ENCODE measurements at regions not wholly inside any gene's neighbourhood (a gene's known extent, or its start where the extent isn't known, plus 50 kb on each side); places are given as distances from the start of the nearest gene placed in this dataset.

- intact Hi-C loops (cut with DNase I) = no loop called here
- peaks cover 0 to 46% (median 0%) of the 10 kb centered on the region in 9 donors for H3K27me3 ChIP-seq
- TF ChIP-seq POLR2A (IDR thresholded peaks at IDR 0.05) = no peak
- TF ChIP-seq CTCF (IDR thresholded peaks at IDR 0.05) = no peak
- no peaks in the 10 kb centered on the region for H3K36me3 ChIP-seq
- ATAC-seq (no peak), DNase-seq (no peak)
- no peak overlapping the region for H3K27ac ChIP-seq
- H3K4me1 ChIP-seq = no peaks in the 10 kb centered on the region
- no peaks in the 10 kb centered on the region for H3K9me3 ChIP-seq
- H3K4me3 ChIP-seq = no peak overlapping the region
- 49 to 57% (median 53%) methylated on average over 6 of the region's 6 CpGs for WGBS, 4 donors
Measured at GRCh38 chr20:46798430-46798829, 89.0 kb downstream of the SLC2A10 start.

GRCh38 chr20:46799781-46800408 is 90.4 kb downstream of the SLC2A10 start:
- Histone ChIP-seq H3K4me3 (no peak overlapping the region), H3K27me3 (peaks cover 0 to 39% (median 0%) of the 10 kb centered on the region in 9 donors), H3K4me1 (no peaks in the 10 kb centered on the region), H3K9me3 (no peaks in the 10 kb centered on the region), H3K27ac (no peak overlapping the region), H3K36me3 (no peaks in the 10 kb centered on the region)
- intact Hi-C loops (cut with DNase I) = no loop called here
- DNase-seq (no peak), ATAC-seq (no peak)
- TF ChIP-seq POLR2A (IDR thresholded peaks at IDR 0.05) (no peak), CTCF (IDR thresholded peaks at IDR 0.05) (no peak)
- WGBS, 4 donors = 50 to 60% (median 55%) methylated on average over 7 of the region's 7 CpGs

GRCh38 chr20:46800409-46800804 is 91.0 kb downstream of the SLC2A10 start:
- Histone ChIP-seq H3K4me1 (no peaks in the 10 kb centered on the region), H3K27ac (no peak overlapping the region), H3K9me3 (no peaks in the 10 kb centered on the region), H3K27me3 (peaks cover 0 to 35% (median 0%) of the 10 kb centered on the region in 9 donors), H3K4me3 (no peak overlapping the region), H3K36me3 (no peaks in the 10 kb centered on the region)
- ATAC-seq (no peak), DNase-seq (no peak)
- no peak for TF ChIP-seq POLR2A (IDR thresholded peaks at IDR 0.05)
- intact Hi-C loops (cut with DNase I) = no loop called here
- WGBS, 4 donors = 83 to 88% (median 87%) methylated on average over 2 of the region's 2 CpGs

- Histone ChIP-seq H3K27ac (no peak overlapping the region), H3K4me3 (no peak overlapping the region), H3K9me3 (no peaks in the 10 kb centered on the region), H3K4me1 (no peaks in the 10 kb centered on the region), H3K36me3 (no peaks in the 10 kb centered on the region), H3K27me3 (peaks cover 0 to 35% (median 0%) of the 10 kb centered on the region in 9 donors)
- no peak for ATAC-seq
- 67 to 80% (median 75%) methylated on average over 12 of the region's 12 CpGs for WGBS, 4 donors
- TF ChIP-seq POLR2A (IDR thresholded peaks at IDR 0.05) = no peak
- TF ChIP-seq CTCF (IDR thresholded peaks at IDR 0.05) = no peak
- DNase-seq = no peak
- intact Hi-C loops (cut with DNase I) = no loop called here
Measured at GRCh38 chr20:46801003-46801702, 91.7 kb downstream of the SLC2A10 start.
